Panc1 (cell line): ENCODE measurements at regions not wholly inside any gene's neighbourhood (a gene's known extent, or its start where the extent isn't known, plus 50 kb on each side); places are given as distances from the start of the nearest gene placed in this dataset.
"Not testable (repeated sequence)": the region's sequence is repeated elsewhere in the genome, so short reads cannot be mapped to it uniquely, and the experiment has no call there.

Source experiments
- ATAC-seq: fragments of 200-7000 bp; cut with Tn5 transposase; 2 replicates; pipeline ENCODE4 v1.9.1; 2020; ENCODE audit warnings: mild to moderate bottlenecking, moderate library complexity
- BruUV-seq: library from RNA; stranded (reverse); fragments of 400-500 nt; replicated peaks from 2 replicates; lab custom pipeline; 2021; lab: Mats Ljungman, UMichigan
- CTCF ChIA-PET: fragments of 300-600 bp; sonication (Branson Sonifier 250); formaldehyde crosslinking; loops from one replicate; lab custom pipeline; 2022; ENCODE audit warnings: antibody characterized with exemption; lab: Charles Lee
- POLR2A ChIA-PET: fragments of 300-600 bp; sonication (Branson Sonifier 250); formaldehyde crosslinking; loops from one replicate; lab custom pipeline; 2022; ENCODE audit warnings: antibody characterized with exemption; lab: Charles Lee
- DNase-seq: peaks from one replicate; pipeline ENCODE4 v3.0.0-alpha.2; 2010; ENCODE audit warnings: low read depth, low spot score
- H3K27ac ChIP-seq: 2 replicates; pipeline ENCODE4 v1.5.1; 2011; ENCODE audit warnings: mild to moderate bottlenecking, low read length, inconsistent platforms
- H3K27me3 ChIP-seq: fragments of 200-500 bp; sonication (Bioruptor generic); 2 replicates; pipeline ENCODE4 v1.6.0; 2014; ENCODE audit warnings: low read length, inconsistent platforms; ENCODE audit not compliant: control insufficient read depth, insufficient read depth
- H3K36me3 ChIP-seq: fragments of 200-500 bp; sonication (Bioruptor generic); 2 replicates; pipeline ENCODE4 v1.5.1; 2014; ENCODE audit warnings: inconsistent platforms, mild to moderate bottlenecking, low read length, moderate library complexity; ENCODE audit not compliant: control insufficient read depth, insufficient read depth
- H3K4me1 ChIP-seq: 2 replicates; pipeline ENCODE4 v1.5.1; 2011; ENCODE audit warnings: inconsistent platforms, mild to moderate bottlenecking, low read length, moderate library complexity; ENCODE audit not compliant: control insufficient read depth, insufficient read depth
- H3K4me3 ChIP-seq, 2 experiments: 2 replicates each; pipeline ENCODE4 v1.5.1; 2011 to 2012; ENCODE audit warnings: low read depth in 2 of 2, low read length in 2 of 2, mild to moderate bottlenecking in 2 of 2, inconsistent platforms in 1 of 2, moderate library complexity in 1 of 2
- H3K9me3 ChIP-seq: fragments of 200-500 bp; sonication (Bioruptor generic); 2 replicates; pipeline ENCODE4 v1.5.1; 2014; ENCODE audit warnings: low read depth, mild to moderate bottlenecking, inconsistent platforms, low read length, moderate library complexity; ENCODE audit not compliant: control insufficient read depth, insufficient read depth
- CTCF ChIP-seq: fragments of 450-650 bp; IDR thresholded peaks from 2 replicates; pipeline ENCODE4 v1.5.1; 2017; ENCODE audit warnings: mild to moderate bottlenecking
- POLR2AphosphoS5 ChIP-seq: IDR thresholded peaks from 2 replicates; pipeline ENCODE4 v1.6.1; 2012; ENCODE audit warnings: mild to moderate bottlenecking, low read depth, low read length, moderate library complexity
- SIN3A ChIP-seq: IDR thresholded peaks from 2 replicates; pipeline ENCODE4 v1.6.1; 2012; ENCODE audit warnings: low read depth, mild to moderate bottlenecking, low read length, moderate library complexity, borderline replicate concordance; ENCODE audit not compliant: insufficient read depth
- TCF7L2 ChIP-seq: IDR thresholded peaks from 2 replicates; pipeline ENCODE4 v1.6.1; 2011; ENCODE audit warnings: mild to moderate bottlenecking, low read depth, low read length, inconsistent platforms
- in situ Hi-C: cut with HindIII; loops from 2 replicates; pipeline ENCODE4 v1.10.0; 2016; ENCODE audit warnings: low sequenced_read_pairs, low pct_unique_long_range_greater_than_20kb
- intact Hi-C: fragments of 100-400 bp; cut with micrococcal nuclease; formaldehyde crosslinking; loops from one replicate; pipeline ENCODE4 v1.10.0; 2022; ENCODE audit not compliant: unreplicated experiment
- TF ChIP-seq, protein P1 (sequence below), 2 experiments: IDR thresholded peaks; 2 replicates each; pipeline ENCODE4 v1.6.1; 2011 to 2012; ENCODE audit warnings: low read depth in 2 of 2, control low read depth in 1 of 2, low read length in 1 of 2, mild to moderate bottlenecking in 1 of 2, moderate library complexity in 1 of 2; ENCODE audit not compliant: insufficient read depth in 1 of 2

- ATAC-seq (no peak), DNase-seq (no peak)
- Histone ChIP-seq H3K36me3 (no peaks in the 10 kb centered on the region), H3K9me3 (no peaks in the 10 kb centered on the region), H3K4me3 (no peak overlapping the region), H3K4me1 (no peaks in the 10 kb centered on the region), H3K27me3 (no peaks in the 10 kb centered on the region), H3K27ac (no peak overlapping the region)
- CTCF ChIA-PET: no interaction called here
- in situ Hi-C loops: no loop called here
- BruUV-seq: no TSS peak
- POLR2A ChIA-PET: no interaction called here
- TF ChIP-seq POLR2AphosphoS5 (no peak), TCF7L2 (no peak), CTCF (no peak), SIN3A (no peak)
- TF ChIP-seq, protein P1, sequence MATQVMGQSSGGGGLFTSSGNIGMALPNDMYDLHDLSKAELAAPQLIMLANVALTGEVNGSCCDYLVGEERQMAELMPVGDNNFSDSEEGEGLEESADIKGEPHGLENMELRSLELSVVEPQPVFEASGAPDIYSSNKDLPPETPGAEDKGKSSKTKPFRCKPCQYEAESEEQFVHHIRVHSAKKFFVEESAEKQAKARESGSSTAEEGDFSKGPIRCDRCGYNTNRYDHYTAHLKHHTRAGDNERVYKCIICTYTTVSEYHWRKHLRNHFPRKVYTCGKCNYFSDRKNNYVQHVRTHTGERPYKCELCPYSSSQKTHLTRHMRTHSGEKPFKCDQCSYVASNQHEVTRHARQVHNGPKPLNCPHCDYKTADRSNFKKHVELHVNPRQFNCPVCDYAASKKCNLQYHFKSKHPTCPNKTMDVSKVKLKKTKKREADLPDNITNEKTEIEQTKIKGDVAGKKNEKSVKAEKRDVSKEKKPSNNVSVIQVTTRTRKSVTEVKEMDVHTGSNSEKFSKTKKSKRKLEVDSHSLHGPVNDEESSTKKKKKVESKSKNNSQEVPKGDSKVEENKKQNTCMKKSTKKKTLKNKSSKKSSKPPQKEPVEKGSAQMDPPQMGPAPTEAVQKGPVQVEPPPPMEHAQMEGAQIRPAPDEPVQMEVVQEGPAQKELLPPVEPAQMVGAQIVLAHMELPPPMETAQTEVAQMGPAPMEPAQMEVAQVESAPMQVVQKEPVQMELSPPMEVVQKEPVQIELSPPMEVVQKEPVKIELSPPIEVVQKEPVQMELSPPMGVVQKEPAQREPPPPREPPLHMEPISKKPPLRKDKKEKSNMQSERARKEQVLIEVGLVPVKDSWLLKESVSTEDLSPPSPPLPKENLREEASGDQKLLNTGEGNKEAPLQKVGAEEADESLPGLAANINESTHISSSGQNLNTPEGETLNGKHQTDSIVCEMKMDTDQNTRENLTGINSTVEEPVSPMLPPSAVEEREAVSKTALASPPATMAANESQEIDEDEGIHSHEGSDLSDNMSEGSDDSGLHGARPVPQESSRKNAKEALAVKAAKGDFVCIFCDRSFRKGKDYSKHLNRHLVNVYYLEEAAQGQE (IDR thresholded peaks at IDR 0.05; ENCODE audit: insufficient read depth in 1 of 2, low read depth in 2 of 2, low read length in 1 of 2): no peak
- intact Hi-C loops: no loop called here
Measured at GRCh38 chr7:9036080-9036479, 602.7 kb downstream of the NXPH1 start.

DNA sequence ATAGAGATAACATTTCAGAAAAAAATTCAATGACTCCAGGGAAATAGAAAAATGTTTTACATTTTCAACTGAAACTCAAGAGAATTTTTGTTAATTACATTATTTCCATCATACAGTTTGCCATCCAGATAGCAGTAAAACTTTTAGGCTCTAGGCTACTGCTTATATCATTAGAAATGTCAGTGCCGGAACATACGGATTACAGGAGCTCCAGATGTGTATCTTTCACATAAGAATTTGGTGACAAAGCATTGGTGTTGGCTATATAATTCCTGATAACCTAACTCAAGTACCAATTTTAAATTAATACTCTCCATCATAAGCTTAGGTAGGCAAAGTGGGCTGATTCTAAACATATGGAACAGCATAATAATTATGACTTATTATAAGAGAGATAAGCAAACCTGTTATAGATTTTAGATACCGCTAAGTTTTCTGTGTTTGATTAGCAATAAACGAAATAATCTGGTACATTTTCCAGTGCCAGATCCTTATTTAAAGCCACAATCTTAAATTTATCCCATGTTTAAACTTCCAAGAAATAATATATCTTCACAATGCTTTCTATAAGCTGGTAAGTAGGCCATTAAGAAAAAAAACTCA lies 637.9 kb downstream of the NXPH1 start:
- Histone ChIP-seq H3K4me3 (no peak overlapping the region), H3K27ac (no peak overlapping the region), H3K9me3 (no peaks in the 10 kb centered on the region), H3K36me3 (no peaks in the 10 kb centered on the region), H3K4me1 (no peaks in the 10 kb centered on the region), H3K27me3 (no peaks in the 10 kb centered on the region)
- in situ Hi-C loops (no loop called here), intact Hi-C loops (no loop called here)
- no TSS peak for BruUV-seq
- no peak for DNase-seq
- ChIA-PET POLR2A (no interaction called here), CTCF (no interaction called here)
- TF ChIP-seq, protein P1 (IDR thresholded peaks at IDR 0.05; ENCODE audit: insufficient read depth in 1 of 2, low read depth in 2 of 2, low read length in 1 of 2): no peak
- TF ChIP-seq SIN3A (no peak), TCF7L2 (no peak), POLR2AphosphoS5 (no peak), CTCF (no peak)
- no peak for ATAC-seq

DNA sequence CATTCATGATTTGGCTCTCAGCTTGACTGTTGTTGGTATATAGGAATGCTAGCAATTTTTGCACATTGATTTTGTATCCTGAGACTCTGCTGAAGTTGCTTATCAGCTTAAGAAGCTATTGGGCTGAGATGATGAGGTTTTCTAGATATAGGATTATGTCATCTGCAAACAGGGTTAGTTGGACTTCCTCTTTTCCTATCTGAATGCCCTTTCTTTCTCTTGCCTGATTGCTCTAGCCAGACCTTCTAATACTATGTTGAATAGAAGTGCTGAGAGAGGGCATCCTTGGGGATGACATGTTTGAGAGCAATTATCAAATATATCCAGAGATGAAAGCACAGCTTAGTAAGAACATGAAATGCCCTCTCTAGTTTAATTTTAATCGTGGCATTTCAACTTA lies 642.4 kb downstream of the NXPH1 start:
- BruUV-seq, POLR2A ChIA-PET, in situ Hi-C loops, H3K36me3 ChIP-seq, CTCF ChIA-PET, H3K4me3 ChIP-seq, H3K4me1 ChIP-seq, H3K9me3 ChIP-seq, H3K27me3 ChIP-seq, intact Hi-C loops, DNase-seq, H3K27ac ChIP-seq, ATAC-seq: not testable (repeated sequence)
